ENCODE measurements at regions not wholly inside any gene's neighbourhood (a gene's known extent, or its start where the extent isn't known, plus 50 kb on each side); places are given as distances from the start of the nearest gene placed in this dataset.
"Not testable (repeated sequence)": the region's sequence is repeated elsewhere in the genome, so short reads cannot be mapped to it uniquely, and the experiment has no call there.

GRCh38 chr9:63899637-63900190 lies 1385.3 kb downstream of the FOXD4L5 start:
- TF ChIP-seq POLR2A, CTCF, POLR2AphosphoS5 (IDR thresholded peaks at IDR 0.05): not testable (repeated sequence)
